CD14-positive monocyte (primary cell): ENCODE measurements at regions not wholly inside any gene's neighbourhood (a gene's known extent, or its start where the extent isn't known, plus 50 kb on each side); places are given as distances from the start of the nearest gene placed in this dataset.

ENCODE experiments used
- DNase-seq, 3 donors: peaks; one replicate each; pipeline ENCODE4 v3.0.0-alpha.2; 2011 to 2022
- H2AFZ ChIP-seq: 2 replicates; pipeline ENCODE4 v1.6.0; 2012; ENCODE audit warnings: mild to moderate bottlenecking, low read depth, low read length, inconsistent platforms; ENCODE audit not compliant: insufficient read depth, poor library complexity, severe bottlenecking
- H3K27ac ChIP-seq, 2 donors: 1 replicate in 1 of 2; 2 replicates in 1 of 2; pipeline ENCODE4 v1.5.1; 2012 to 2013; ENCODE audit warnings: low read length in 2 of 2, control low read depth in 1 of 2, inconsistent platforms in 1 of 2, low read depth in 1 of 2, mild to moderate bottlenecking in 1 of 2
- H3K27me3 ChIP-seq, 2 donors: one replicate each; pipeline versions ENCODE4 v1.6.0 to v1.6.1; 2011 to 2013; ENCODE audit warnings: low read length in 2 of 2; ENCODE audit not compliant: control insufficient read depth in 2 of 2, insufficient read depth in 2 of 2
- H3K36me3 ChIP-seq, 2 donors: replicated peaks in 1 of 2; 1 replicate in 1 of 2; 2 replicates in 1 of 2; pipeline versions ENCODE4 v1.5.1 to v1.6.1; 2012 to 2013; ENCODE audit warnings: low read length in 2 of 2, control low read depth in 1 of 2, inconsistent platforms in 1 of 2, mild to moderate bottlenecking in 1 of 2; ENCODE audit not compliant: insufficient read depth in 2 of 2, control insufficient read depth in 1 of 2
- H3K4me1 ChIP-seq, 2 donors: 1 replicate in 1 of 2; 2 replicates in 1 of 2; pipeline versions ENCODE4 v1.5.1 to v1.6.1; 2012 to 2013; ENCODE audit warnings: low read length in 2 of 2, control low read depth in 1 of 2, inconsistent platforms in 1 of 2, mild to moderate bottlenecking in 1 of 2, moderate library complexity in 1 of 2; ENCODE audit not compliant: insufficient read depth in 2 of 2, control insufficient read depth in 1 of 2
- H3K4me2 ChIP-seq: replicated peaks from 2 replicates; pipeline ENCODE3; 2012; ENCODE audit warnings: low read length, moderate library complexity, mild to moderate bottlenecking; ENCODE audit not compliant: poor library complexity, severe bottlenecking; ENCODE audit errors: extremely low read depth
- H3K4me3 ChIP-seq, 3 experiments: fragments of 200-600 bp in 1 of 3; sonication (generic) in 1 of 3; replicated peaks in 1 of 3; 1 replicate in 2 of 3; 2 replicates in 1 of 3; pipeline ENCODE4 v1.5.1; 2011 to 2013; ENCODE audit warnings: low read length in 3 of 3, mild to moderate bottlenecking in 3 of 3, control low read depth in 2 of 3, low read depth in 2 of 3, inconsistent platforms in 1 of 3, moderate library complexity in 1 of 3
- H3K79me2 ChIP-seq: 2 replicates; pipeline ENCODE4 v1.6.0; 2012; ENCODE audit warnings: mild to moderate bottlenecking, control low read depth, inconsistent platforms, low read length, moderate library complexity; ENCODE audit not compliant: insufficient read depth
- H3K9ac ChIP-seq: 2 replicates; pipeline ENCODE4 v1.6.0; 2017; ENCODE audit warnings: low read length, mild to moderate bottlenecking; ENCODE audit not compliant: insufficient read depth, poor library complexity, severe bottlenecking
- H3K9me3 ChIP-seq, 2 donors: replicated peaks in 1 of 2; 1 replicate in 1 of 2; 2 replicates in 1 of 2; pipeline versions ENCODE4 v1.5.1 to v1.6.1; 2012 to 2013; ENCODE audit warnings: low read length in 2 of 2, control low read depth in 1 of 2; ENCODE audit not compliant: control insufficient read depth in 1 of 2, insufficient read depth in 1 of 2
- H4K20me1 ChIP-seq: 2 replicates; pipeline ENCODE4 v1.6.0; 2012; ENCODE audit warnings: mild to moderate bottlenecking, low read length, control low read depth, moderate library complexity; ENCODE audit not compliant: insufficient read depth
- H3K27ac Mint-ChIP-seq, 7 donors: one replicate each; pipeline ENCODE4 v1.8.0; 2020; ENCODE audit warnings: mild to moderate bottlenecking in 7 of 7, mixed read lengths in 7 of 7, moderate library complexity in 6 of 7, inconsistent platforms in 2 of 7
- H3K27me3 Mint-ChIP-seq, 3 donors: one replicate each; pipeline ENCODE4 v1.8.0; 2021 to 2022; ENCODE audit warnings: low read depth in 3 of 3, mild to moderate bottlenecking in 3 of 3, mixed read lengths in 3 of 3, moderate library complexity in 3 of 3, inconsistent platforms in 1 of 3
- H3K36me3 Mint-ChIP-seq, 2 donors: one replicate each; pipeline ENCODE4 v1.8.0; 2020; ENCODE audit warnings: mixed read lengths in 2 of 2, inconsistent platforms in 1 of 2, mild to moderate bottlenecking in 1 of 2
- H3K4me1 Mint-ChIP-seq: one replicate; pipeline ENCODE4 v1.8.0; 2020; ENCODE audit warnings: mild to moderate bottlenecking, mixed read lengths
- H3K4me3 Mint-ChIP-seq, 2 donors: one replicate each; pipeline ENCODE4 v1.8.0; 2020; ENCODE audit warnings: mild to moderate bottlenecking in 2 of 2, mixed read lengths in 2 of 2, moderate library complexity in 1 of 2
- H3K9me3 Mint-ChIP-seq, 7 donors: one replicate each; pipeline ENCODE4 v1.8.0; 2020 to 2022; ENCODE audit warnings: mixed read lengths in 7 of 7, mild to moderate bottlenecking in 6 of 7, moderate library complexity in 6 of 7, inconsistent platforms in 2 of 7
- CTCF ChIP-seq: fragments of 200-600 bp; IDR thresholded peaks from one replicate; pipeline ENCODE4 v1.8.0; 2022; ENCODE audit warnings: antibody characterized with exemption, mild to moderate bottlenecking
- WGBS: methylation state at CpG from one replicate; pipeline ENCODE4 v1.1.5; 2013; ENCODE audit warnings: missing lambda C conversion rate; ENCODE audit not compliant: insufficient coverage; 5-methylcytosine and 5-hydroxymethylcytosine counted together
- intact Hi-C, 2 donors: fragments of 100-400 bp; cut with micrococcal nuclease; formaldehyde crosslinking; loops; one replicate each; pipeline versions ENCODE4 v1.15.0 to v1.15.1; 2023

GRCh38 chr3:147153830-147154539, 252.4 kb downstream of the ZIC4 start:
- H3K4me2 ChIP-seq: no peak overlapping the region
- intact Hi-C loops: no loop called here
- no peak overlapping the region for H2AFZ ChIP-seq
- no peak for DNase-seq
- no peak overlapping the region for H3K27ac ChIP-seq
- H3K27me3 ChIP-seq: no peaks in the 10 kb centered on the region
- no peak overlapping the region for H3K27ac Mint-ChIP-seq
- no peak for TF ChIP-seq CTCF
- H3K9ac ChIP-seq: no peak overlapping the region
- H3K4me1 ChIP-seq: no peaks in the 10 kb centered on the region
- H3K4me1 Mint-ChIP-seq: no peaks in the 10 kb centered on the region
- no peaks in the 10 kb centered on the region for H3K79me2 ChIP-seq
- H3K9me3 Mint-ChIP-seq: peaks cover 2 to 17% (median 7%) of the 10 kb centered on the region in 7 donors
- H3K4me3 ChIP-seq: no peak overlapping the region
- 97% methylated on average over 27 of the region's 30 CpGs for whole genome bisulfite sequencing
- H4K20me1 ChIP-seq: no peaks in the 10 kb centered on the region
- no peak overlapping the region for H3K4me3 Mint-ChIP-seq
- H3K27me3 Mint-ChIP-seq: peaks cover 0 to 2% (median 0%) of the 10 kb centered on the region in 3 donors
- H3K36me3 ChIP-seq: no peaks in the 10 kb centered on the region
- H3K9me3 ChIP-seq: peaks cover 13 to 15% of the 10 kb centered on the region in 2 donors
- H3K36me3 Mint-ChIP-seq: no peaks in the 10 kb centered on the region

GRCh38 chr3:147152476-147152875, 253.9 kb downstream of the ZIC4 start:
- peaks cover 0 to 2% (median 0%) of the 10 kb centered on the region in 3 donors for H3K27me3 Mint-ChIP-seq
- no CpG with 5 or more reads among the region's 3 CpGs for WGBS

More at GRCh38 chr3:147152476-147152875, 253.9 kb downstream of the ZIC4 start:
- peaks cover 2 to 17% (median 5%) of the 10 kb centered on the region in 7 donors for H3K9me3 Mint-ChIP-seq
- no peak overlapping the region for H3K9ac ChIP-seq
- H3K79me2 ChIP-seq: no peaks in the 10 kb centered on the region
- no peaks in the 10 kb centered on the region for H4K20me1 ChIP-seq
- no peak overlapping the region for H3K4me2 ChIP-seq
- H3K9me3 ChIP-seq: peaks cover 13 to 15% of the 10 kb centered on the region in 2 donors
- H3K36me3 Mint-ChIP-seq: no peaks in the 10 kb centered on the region
- H3K36me3 ChIP-seq: no peaks in the 10 kb centered on the region
- TF ChIP-seq CTCF: no peak
- H3K27ac ChIP-seq: no peak overlapping the region
- intact Hi-C loops: no loop called here
- H3K4me3 Mint-ChIP-seq: no peak overlapping the region
- no peak overlapping the region for H3K4me3 ChIP-seq
- no peaks in the 10 kb centered on the region for H3K4me1 Mint-ChIP-seq
- H2AFZ ChIP-seq: no peak overlapping the region
- H3K27me3 ChIP-seq: no peaks in the 10 kb centered on the region
- H3K4me1 ChIP-seq: no peaks in the 10 kb centered on the region
- DNase-seq: no peak
- no peak overlapping the region for H3K27ac Mint-ChIP-seq
